K562 (cell line): ENCODE measurements at regions not wholly inside any gene's neighbourhood (a gene's known extent, or its start where the extent isn't known, plus 50 kb on each side); places are given as distances from the start of the nearest gene placed in this dataset.

Experiments used
- BRD9 ChIP-seq: fragments of 450-650 bp; IDR thresholded peaks from 2 replicates; pipeline ENCODE4 v1.6.1; 2018; ENCODE audit warnings: low read depth; ENCODE audit not compliant: partially characterized antibody
- CTCF ChIP-seq, 3 experiments: IDR thresholded peaks in 2 of 3; conservative IDR thresholded peaks in 1 of 3; 2 replicates each; pipeline ENCODE4 v1.5.1; 2011 to 2012; ENCODE audit warnings: low read length in 3 of 3, mild to moderate bottlenecking in 3 of 3, control low read depth in 2 of 3, improper control_type of control experiment in 1 of 3, inconsistent platforms in 1 of 3, low read depth in 1 of 3, mixed read lengths in 1 of 3, moderate library complexity in 1 of 3; ENCODE audit not compliant: insufficient read depth in 2 of 3
- DPF2 ChIP-seq: fragments of 450-650 bp; IDR thresholded peaks from 2 replicates; pipeline ENCODE4 v1.6.1; 2016
- HDGF ChIP-seq: fragments of 450-650 bp; IDR thresholded peaks from 2 replicates; pipeline ENCODE4 v1.6.1; 2016
- HMGXB4 ChIP-seq: sonication (generic); formaldehyde crosslinking; IDR thresholded peaks from 2 replicates; pipeline ENCODE4 v1.8.1; 2023; ENCODE audit warnings: mild to moderate bottlenecking, missing genetic modification reagents
- HNRNPH1 ChIP-seq: fragments of 200-400 bp; formaldehyde crosslinking; optimal IDR thresholded peaks from 2 replicates; pipeline ENCODE3; 2017; ENCODE audit warnings: low read depth, mild to moderate bottlenecking, low read length, moderate library complexity
- KLF13 ChIP-seq: fragments of 450-650 bp; IDR thresholded peaks from 2 replicates; pipeline ENCODE4 v1.6.1; 2016; ENCODE audit warnings: missing genetic modification characterization, low read depth, mild to moderate bottlenecking, missing compliant biosample characterization, moderate library complexity, borderline replicate concordance
- POLR2A ChIP-seq: fragments of 450-650 bp; conservative IDR thresholded peaks from 2 replicates; pipeline ENCODE4 v1.6.1; 2016
- ZBTB43 ChIP-seq: sonication (generic); formaldehyde crosslinking; IDR thresholded peaks from 2 replicates; pipeline ENCODE4 v1.8.0; 2023; ENCODE audit warnings: mild to moderate bottlenecking, missing genetic modification reagents
- ZNF561 ChIP-seq: fragments of 450-650 bp; formaldehyde crosslinking; conservative IDR thresholded peaks from 2 replicates; pipeline ENCODE4 v1.4.0; 2020; ENCODE audit warnings: mild to moderate bottlenecking, moderate library complexity

GRCh38 chr2:204362581-204362980 lies 182.7 kb upstream of the PARD3B start:
- TF ChIP-seq ZBTB43 (CRISPR knock-in tag) (no peak), HMGXB4 (CRISPR knock-in tag) (no peak), KLF13 (tag) (no peak), POLR2A (no peak), HNRNPH1 (no peak), BRD9 (no peak), DPF2 (no peak), HDGF (no peak), ZNF561 (no peak), CTCF (IDR thresholded peaks at IDR 0.05 in 2 of 3, conservative IDR thresholded peaks at IDR 0.05 in 1 of 3; ENCODE audit: insufficient read depth in 2 of 3, low read depth in 1 of 3, low read length in 3 of 3) (no peak)
